Fibroblast of skin of back (primary cell): ENCODE measurements at regions not wholly inside any gene's neighbourhood (a gene's known extent, or its start where the extent isn't known, plus 50 kb on each side); places are given as distances from the start of the nearest gene placed in this dataset.

Source experiments
- DNase-seq: peaks from one replicate; pipeline ENCODE4 v3.0.0-alpha.2; 2013

DNA sequence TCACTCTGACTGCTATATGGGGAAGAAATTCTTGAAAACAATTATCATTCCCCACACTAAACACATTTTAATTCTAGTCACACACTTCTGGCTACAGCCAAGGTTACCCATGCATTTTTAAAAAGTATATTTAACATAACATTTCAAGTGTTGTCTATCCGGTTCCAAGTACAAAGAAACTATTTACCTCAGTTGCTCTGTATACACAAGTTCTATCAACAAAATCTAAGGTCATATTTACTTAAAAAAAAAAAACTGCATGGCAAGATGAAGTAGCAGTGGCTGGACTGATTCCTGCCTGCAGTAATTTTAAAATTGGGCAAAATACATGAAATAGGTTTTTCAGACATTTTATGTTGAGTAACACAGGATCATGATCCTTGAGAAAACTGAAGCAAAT lies 155.9 kb upstream of the TOM1L1 start:
- DNase-seq: no peak

- DNase-seq: no peak
These were observed 155.4 kb upstream of the TOM1L1 start for GRCh38 chr17:54745239-54745638.

GRCh38 chr17:54745862-54746261 lies 154.8 kb upstream of the TOM1L1 start:
- no peak for DNase-seq

- no peak for DNase-seq
These were observed 151.5 kb upstream of the TOM1L1 start for GRCh38 chr17:54749157-54749556.

GRCh38 chr17:54754560-54754959 lies 146.1 kb upstream of the TOM1L1 start:
- no peak for DNase-seq

DNA sequence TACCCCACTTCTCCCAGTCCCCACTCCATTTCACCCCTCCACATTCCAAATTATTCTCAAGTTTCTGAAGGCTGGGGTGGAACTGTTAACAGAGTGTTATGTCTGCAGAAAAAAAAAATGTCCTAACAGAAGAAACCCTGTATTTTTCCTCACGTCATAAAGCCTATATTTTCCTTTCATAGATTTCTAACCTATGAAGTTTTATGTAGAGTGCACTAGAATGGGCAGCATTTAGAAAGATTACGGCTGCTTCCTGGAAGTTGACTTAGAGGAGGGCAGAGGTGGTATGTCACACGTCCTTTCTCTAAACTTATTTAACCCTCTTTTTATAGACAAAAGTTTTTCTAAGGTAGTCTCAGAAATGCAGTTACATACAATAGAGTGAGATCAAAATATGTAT lies 139.8 kb upstream of the TOM1L1 start:
- no peak for DNase-seq

GRCh38 chr17:54770836-54771235 lies 129.8 kb upstream of the TOM1L1 start:
- DNase-seq: no peak

DNA sequence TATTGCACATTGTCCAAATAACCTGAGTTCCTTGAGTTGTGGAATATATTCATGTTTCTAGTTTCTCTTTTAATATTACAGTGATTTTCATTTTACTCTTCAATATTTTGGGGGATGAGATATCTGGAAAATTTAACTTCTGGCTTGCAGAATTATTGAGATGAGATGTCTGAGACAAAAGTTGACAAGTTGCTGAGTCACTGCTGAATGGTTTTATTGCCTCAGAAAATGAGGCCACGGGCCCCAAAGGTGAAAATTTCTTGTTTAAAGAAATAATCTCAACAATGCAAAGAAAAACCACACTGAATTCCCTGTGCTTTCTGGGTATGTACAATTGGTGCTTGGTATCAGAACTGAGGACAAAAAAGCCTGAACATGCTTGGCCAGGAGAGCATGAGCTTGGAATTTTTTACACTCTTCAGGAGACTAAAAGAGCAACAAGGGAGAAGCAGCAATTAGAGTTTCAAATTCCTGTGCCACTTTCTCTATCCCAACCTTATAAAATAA lies 129.2 kb upstream of the TOM1L1 start:
- DNase-seq: no peak

DNA sequence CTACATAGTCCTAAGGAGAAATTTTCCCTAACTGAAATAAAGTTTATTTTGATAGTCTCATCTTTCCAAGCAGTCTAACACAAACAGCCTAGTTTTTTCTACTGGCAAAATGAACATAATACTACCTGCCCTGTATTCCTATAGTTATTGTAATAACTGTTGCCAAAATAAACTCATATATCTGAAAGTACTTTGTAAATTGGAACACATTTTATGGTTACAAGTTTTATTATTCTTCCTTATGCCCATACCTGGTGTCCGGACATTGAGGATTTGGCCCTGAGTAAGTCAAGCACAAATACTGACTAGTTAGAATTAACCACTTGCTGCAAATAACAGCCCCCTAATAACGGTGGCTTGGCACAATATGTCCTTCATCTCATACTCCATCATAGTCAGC lies 120.4 kb upstream of the TOM1L1 start:
- no peak for DNase-seq

GRCh38 chr17:54781389-54781788 lies 119.3 kb upstream of the TOM1L1 start:
- no peak for DNase-seq

DNA sequence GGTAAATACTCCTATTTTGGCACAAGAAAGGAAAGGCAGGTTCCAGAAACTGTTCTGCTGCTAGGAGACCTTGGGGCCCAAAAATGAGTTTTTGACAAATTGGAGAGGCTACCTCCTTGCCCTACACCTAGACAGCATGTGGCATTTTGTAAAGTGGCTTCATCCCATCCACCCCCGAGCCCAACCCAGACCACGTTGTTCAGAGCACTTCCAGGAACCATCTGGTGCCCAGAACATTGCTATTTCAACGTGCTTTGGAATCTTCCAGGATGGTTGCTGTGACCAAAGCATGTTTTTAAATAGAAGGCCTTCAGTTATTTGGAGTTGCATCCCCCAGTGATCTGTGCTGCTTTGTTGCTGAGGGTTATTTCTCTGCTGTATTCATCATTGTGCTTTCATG lies 116.3 kb upstream of the TOM1L1 start:
- DNase-seq: no peak

- DNase-seq: no peak
These were observed 114.9 kb upstream of the TOM1L1 start for GRCh38 chr17:54785643-54786268.

DNA sequence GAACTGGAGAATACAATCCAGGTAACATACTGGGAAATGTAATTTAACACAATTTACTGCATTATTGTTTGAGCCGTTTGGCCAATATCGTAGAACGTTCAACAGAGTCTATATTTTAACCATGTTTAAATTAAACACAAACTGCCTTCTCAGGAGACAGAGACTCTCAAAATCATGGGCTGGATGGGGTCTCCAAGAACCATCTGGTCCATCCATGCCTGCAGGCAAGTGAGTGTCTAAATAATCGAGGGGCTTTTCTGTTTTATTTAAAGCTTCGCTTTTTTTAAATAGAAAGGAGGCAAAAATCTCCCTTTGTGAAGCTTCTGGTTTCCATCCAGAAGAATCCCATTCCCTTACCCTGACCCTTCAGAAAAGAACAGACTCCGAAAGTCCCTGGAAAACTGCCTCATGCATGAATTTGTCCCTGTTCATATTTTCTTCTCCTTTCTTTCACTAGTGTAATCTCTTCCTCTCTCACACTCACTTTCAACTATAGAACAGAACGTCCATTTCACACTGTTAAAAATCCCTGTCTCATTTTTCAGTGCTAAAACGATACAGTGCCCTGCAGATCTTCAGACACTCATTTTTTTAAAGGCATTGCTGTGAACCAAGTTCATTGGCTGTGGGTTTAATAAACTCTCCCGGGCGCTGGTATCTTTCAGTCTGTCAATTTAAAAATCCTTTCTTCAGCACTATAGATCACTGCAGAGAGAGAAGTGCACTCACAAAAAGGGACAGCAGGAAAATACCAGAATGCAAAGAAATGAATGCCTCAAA lies 111.4 kb upstream of the TOM1L1 start:
- no peak for DNase-seq

- no peak for DNase-seq
These were observed 107.4 kb upstream of the TOM1L1 start for GRCh38 chr17:54793271-54793670.

GRCh38 chr17:54795046-54795445 lies 105.6 kb upstream of the TOM1L1 start:
- DNase-seq: no peak

DNA sequence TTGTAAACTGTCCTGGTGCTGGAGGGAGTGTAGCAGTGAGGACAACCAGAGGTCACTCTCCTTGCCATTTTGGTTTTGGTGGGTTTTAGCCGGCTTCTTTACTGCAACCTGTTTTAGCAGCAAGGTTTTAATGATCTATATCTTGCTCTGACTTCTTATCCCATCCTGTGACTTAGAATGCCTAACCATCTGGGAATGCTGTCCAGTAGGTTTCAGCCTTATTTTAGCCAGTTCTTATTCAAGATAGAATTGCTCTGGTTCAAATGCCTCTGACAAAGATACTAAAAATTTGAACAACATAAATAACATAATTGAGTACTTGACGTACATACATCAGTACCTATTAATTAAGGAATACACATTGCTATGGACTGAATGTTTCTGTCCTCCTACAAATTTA lies 93.3 kb upstream of the TOM1L1 start:
- no peak for DNase-seq

DNA sequence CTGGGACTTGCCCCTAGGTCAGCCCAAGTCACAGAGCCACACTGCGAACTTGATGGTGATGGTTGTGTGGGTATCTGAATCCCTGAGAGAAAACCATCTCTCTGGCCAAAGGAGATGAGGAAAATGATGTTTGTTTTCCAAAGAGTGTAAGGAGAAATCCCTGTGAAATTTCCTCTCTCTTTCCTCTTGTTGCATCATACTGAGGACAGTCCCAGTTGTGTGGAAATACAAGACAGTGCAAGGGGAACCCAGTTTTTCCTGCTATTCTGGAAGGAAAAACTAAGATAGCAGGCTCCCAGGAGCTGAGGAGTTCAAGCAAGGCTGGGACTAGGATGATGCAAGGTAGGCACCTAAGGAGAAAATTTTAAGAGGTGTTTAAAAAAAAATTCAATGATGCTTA lies 86.8 kb upstream of the TOM1L1 start:
- DNase-seq: no peak

GRCh38 chr17:54814371-54814770 lies 86.3 kb upstream of the TOM1L1 start:
- DNase-seq: no peak

DNA sequence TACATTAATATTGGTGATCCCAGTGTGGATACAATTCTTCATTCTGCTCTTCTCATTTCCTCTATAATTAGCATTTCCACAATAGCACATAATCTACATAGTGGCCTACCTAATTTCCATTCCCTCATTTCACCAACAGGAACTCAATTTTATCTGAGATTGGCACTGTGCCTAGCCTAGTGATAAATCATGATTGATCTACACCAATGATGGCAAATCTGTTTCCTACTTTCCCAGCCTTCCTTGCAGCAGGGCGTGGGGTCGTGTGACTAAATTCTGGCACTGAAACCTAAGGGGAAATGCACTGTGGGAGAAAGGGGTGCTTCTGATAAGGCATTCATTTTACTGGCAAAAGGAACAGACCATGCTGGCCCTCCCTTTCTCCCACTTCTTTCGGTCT lies 66.6 kb upstream of the TOM1L1 start:
- DNase-seq: no peak

GRCh38 chr17:54835015-54835414 lies 65.6 kb upstream of the TOM1L1 start:
- DNase-seq: no peak

DNA sequence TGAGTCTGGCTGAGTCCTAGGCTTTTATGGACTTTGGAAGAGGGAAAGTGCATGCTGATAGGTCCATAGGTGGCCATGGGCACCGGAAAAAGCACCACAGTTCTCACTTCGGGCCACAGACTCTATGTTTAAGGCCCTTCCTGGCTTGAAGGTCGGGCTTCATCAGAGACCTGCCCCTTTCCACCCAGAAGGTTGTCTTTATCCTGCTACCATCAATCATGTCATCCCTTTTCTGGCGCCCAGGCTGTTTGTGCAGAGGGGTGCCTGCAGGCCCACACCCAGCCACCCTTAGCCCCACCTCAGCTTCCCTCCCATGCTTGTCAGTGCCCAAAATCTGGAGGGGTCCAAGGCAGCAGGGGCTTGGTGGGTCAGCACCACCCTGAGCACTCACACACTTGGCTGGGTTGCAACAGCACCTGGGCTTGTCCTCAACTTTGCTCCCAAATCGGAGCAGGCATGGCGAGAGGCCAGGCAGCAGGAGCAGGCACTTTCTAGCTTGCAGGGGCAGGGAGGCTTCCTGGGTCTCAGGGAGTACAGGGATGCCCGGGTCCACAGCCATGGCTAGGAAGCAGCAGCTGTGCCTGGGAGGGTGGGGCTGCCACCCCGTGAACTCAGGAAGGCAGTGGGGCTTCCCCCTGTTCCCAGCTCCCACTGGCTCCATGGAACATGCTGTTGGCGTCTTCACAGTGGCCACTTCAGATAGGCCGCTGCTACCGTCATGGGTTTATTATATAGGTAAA lies 63.8 kb upstream of the TOM1L1 start:
- DNase-seq: no peak

DNA sequence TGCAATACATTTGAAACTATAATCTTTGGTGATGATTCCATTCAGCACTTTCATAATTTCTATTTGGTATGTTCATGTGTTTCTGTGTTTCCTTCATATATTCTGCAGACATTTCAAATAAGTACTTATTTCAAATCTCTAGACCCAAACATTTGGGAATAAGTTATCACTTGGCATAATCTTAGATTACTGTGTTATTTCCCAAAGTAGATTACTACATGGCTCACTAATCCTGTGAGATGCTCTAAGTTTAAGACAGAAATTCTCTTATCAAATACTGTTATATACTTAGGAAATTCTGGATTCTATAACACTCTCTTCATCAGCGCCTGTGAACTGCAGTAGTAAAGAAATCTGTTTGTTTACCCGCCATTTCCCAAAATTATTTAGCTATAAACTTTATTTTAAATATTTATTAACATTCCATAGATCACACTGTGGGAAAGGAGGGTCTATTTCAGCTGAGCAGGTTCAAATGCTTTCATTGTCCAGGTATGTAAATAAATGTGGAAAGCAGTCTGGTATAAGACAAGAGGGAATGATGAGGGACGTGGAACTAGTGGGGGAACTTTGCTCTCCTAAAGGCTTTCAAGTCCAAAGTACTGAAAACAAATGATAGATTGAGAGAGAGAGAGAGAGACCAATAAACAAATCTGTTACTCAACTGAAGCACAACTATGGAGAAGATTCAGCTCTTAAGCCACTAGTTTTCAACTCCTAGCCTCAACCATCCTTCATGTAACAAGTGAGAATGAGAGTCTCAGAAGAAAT lies 61.8 kb upstream of the TOM1L1 start:
- DNase-seq: no peak

DNA sequence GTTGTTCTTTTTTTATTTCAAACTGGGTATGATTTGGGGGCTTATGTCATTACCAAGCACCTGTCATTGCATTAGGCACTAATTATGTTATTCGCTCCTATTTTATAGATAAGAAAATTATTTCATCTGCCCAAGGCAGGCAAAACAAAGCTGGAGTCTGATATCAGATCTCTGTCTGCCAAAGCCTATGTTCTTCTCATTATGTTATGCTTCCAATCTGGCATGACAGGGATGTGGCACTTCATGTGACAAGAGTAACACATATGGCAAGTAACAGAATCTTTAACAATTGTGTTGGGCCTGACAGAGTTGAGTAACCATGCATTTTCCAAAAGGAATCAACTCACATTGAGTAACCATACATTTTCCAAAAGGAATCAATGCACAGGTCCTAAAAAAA lies 61.2 kb upstream of the TOM1L1 start:
- no peak for DNase-seq
